ENCODE measurements at regions not wholly inside any gene's neighbourhood (a gene's known extent, or its start where the extent isn't known, plus 50 kb on each side); places are given as distances from the start of the nearest gene placed in this dataset.

- TF ChIP-seq CTCF (IDR thresholded peaks at IDR 0.05), result no peak
- TF ChIP-seq EZH2 (IDR thresholded peaks at IDR 0.05), result no peak
- TF ChIP-seq EZH2phosphoT487 (IDR thresholded peaks at IDR 0.05), result no peak
These were observed 153.9 kb downstream of the ACTR3B start for GRCh38 chr7:152913492-152913891.

Measured in neural progenitor cell (in vitro differentiated cells).